Kasumi-1 (cell line): ENCODE measurements at regions not wholly inside any gene's neighbourhood (a gene's known extent, or its start where the extent isn't known, plus 50 kb on each side); places are given as distances from the start of the nearest gene placed in this dataset.
"Not testable (repeated sequence)": the region's sequence is repeated elsewhere in the genome, so short reads cannot be mapped to it uniquely, and the experiment has no call there.

Experiments used
- DNase-seq, 2 experiments: peaks; one replicate each; lab custom pipeline; 2025; lab: John Stamatoyannopoulos, UW

- no peak for DNase-seq
These were observed 481.8 kb upstream of the MEIS1 start for GRCh38 chr2:65952966-65953761.

GRCh38 chr2:65944213-65944612 lies 490.7 kb upstream of the MEIS1 start:
- no peak for DNase-seq

- no peak for DNase-seq
These were observed 491.7 kb upstream of the MEIS1 start for GRCh38 chr2:65943099-65943786.

DNA sequence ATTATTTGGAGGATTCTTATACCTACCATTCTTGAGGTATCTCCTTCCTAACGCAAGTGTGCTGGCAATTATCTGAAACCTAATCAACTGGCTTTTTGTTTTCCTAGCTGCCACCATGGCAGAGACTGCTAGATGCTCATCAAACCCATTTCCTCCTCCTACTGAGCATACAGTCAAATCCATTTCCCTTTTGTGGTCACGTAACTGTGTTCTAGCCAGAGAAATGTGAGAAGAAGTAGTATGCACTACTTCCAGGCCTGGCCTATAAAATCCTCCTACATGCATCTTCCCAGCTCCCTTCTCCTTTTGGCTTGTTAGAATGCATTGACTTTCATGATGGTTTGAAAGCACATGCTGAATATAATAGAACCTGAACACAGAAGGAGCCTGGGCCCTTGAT lies 494.1 kb upstream of the MEIS1 start:
- peak; percentile 99 for DNase-seq

GRCh38 chr2:65939687-65940086 lies 495.2 kb upstream of the MEIS1 start:
- DNase-seq = no peak

GRCh38 chr2:65937379-65938160 lies 497.4 kb upstream of the MEIS1 start:
- no peak for DNase-seq

- DNase-seq = peak; percentile 27 to 62
These were observed 499.8 kb upstream of the MEIS1 start for GRCh38 chr2:65934992-65935629.

- DNase-seq = peak; percentile 46 to 55
These were observed 500.2 kb upstream of the SPRED2 start for GRCh38 chr2:65932571-65932970.

DNA sequence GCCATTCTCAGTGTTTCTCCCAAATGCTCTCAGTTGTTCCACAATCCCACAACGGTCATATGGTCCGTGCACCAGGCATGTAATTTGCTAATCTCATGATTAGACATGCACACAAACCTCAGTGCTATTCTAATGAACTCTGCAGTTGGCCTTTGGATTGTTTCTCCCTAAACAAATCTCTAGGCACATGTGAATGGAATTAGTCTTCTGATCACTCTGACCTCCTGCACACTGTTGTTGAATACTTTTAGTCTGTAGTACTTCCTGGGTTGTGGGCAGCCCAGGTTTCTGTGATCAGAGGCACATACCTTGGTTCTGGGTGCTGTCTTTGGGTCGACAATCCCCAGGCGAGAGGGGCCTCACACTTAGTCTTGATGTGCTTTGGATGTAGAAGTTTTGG lies 498.7 kb upstream of the SPRED2 start:
- DNase-seq = no peak

GRCh38 chr2:65930259-65930658 lies 497.9 kb upstream of the SPRED2 start:
- no peak for DNase-seq

DNA sequence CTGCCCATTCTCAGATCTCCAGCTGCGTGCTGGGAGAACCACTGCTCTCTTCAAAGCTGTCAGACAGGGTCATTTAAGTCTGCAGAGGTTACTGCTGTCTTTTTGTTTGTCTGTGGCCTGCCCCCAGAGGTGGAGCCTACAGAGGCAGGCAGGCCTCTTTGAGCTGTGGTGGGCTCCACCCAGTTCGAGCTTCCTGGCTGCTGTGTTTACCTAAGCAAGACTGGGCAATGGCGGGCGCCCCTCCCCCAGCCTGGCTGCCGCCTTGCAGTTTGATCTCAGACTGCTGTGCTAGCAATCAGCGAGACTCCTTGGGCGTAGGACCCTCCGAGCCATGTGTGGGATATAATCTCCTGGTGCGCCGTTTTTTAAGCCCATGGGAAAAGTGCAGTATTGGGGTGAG lies 497.3 kb upstream of the SPRED2 start:
- not testable (repeated sequence) for DNase-seq

DNA sequence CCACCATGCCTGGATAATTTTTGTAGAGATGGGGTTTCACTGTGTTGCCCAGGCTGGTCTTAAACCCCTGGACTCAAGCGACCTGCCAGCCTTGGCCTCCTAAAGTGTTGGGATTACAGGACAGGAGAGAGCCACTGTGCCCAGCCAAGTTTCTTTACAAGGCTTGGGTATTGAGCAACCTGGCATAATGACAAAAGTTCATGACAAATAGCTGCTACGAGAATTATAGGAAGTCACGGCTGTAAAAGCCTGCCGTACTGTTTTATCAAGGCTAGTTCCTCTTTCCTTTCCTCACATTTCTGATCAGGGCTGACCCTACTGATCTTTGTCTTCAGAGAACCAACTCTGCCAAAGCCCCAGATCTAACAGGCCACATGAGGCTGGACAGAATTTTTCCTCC lies 490.4 kb upstream of the SPRED2 start:
- DNase-seq = peak; percentile 94 to 98

DNA sequence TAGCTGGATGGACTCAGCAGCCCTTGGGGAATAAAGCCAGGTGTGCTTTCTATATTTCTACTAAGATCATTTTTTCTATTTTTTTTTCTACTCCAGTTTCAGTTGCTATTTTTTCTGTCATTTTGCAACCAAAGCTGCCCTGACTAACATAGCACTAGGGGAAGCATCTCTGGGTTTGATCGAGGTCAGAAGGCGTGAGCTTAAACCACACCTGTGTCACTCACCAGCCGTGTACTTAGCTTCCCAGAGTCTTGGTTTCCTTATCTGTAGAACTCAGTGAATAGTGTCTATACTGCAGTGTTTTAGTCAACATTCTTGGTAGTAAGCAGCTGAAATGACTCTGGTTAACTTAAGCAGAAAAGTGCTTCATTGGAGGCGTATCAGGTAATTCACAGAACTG lies 489.6 kb upstream of the SPRED2 start:
- peak; percentile 11 to 20 for DNase-seq

- no peak for DNase-seq
These were observed 488.7 kb upstream of the SPRED2 start for GRCh38 chr2:65921116-65921515.

DNA sequence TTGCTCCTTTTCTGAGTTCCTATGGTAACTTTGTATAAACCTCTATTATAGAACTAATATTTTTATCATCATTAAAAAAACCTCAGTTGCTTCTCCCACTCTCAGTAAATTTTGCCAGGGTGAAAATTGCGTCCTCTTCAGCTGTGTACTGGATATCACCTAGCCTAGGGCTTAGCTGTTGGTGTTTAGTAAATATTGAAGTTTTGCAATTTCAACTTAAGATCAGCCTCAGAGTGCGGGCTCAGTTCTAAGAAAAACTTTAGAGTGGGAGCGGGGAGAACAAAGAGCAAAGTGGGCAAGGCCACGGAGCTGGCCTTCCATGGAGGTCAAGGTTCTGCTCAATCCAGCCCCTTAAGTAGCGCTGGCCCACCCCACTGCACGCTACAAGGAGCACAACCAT lies 488.3 kb upstream of the SPRED2 start:
- DNase-seq = no peak

- DNase-seq = no peak
These were observed 487.3 kb upstream of the SPRED2 start for GRCh38 chr2:65919550-65920188.

DNA sequence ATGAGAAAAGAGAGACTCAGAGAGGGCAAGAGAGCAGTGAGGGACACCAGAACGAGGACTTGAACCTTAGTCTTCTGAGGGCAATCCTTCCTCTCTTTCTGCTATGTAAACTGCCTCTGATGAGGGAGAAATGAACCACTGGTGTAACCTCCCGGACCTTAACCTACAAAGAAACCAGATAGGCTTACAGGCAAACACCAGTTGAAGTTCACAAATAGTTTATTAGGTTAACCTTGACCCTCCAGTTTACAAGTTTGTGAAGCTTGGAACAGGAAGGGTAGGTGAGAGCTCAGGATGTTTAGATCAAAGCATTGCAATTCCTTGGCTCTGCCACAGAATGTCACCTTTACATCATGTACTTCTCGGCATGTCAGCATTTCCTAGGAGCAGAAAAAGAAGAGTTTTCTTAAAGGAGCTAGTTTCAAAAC lies 486.4 kb upstream of the SPRED2 start:
- peak in 1 of 2 experiments; percentile 7 for DNase-seq

DNA sequence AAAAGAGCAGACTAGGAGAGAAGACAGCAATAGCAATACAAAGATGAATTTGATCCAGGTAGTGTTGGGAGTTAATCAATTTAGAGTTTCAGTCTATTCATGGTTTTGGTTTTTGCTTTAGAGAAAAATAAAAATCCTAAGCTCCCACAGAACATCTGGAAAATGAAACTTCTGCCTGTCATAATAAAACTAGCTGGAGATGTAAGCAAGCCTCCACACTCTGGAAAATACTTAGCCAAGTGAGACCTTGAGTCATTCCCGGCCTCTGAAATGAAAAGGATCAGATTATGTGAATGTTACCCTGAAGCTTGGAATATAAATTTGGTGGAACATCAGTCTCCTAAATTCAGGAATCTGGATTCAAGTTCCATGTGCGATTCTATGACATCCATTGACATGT lies 485.6 kb upstream of the SPRED2 start:
- no peak for DNase-seq

DNA sequence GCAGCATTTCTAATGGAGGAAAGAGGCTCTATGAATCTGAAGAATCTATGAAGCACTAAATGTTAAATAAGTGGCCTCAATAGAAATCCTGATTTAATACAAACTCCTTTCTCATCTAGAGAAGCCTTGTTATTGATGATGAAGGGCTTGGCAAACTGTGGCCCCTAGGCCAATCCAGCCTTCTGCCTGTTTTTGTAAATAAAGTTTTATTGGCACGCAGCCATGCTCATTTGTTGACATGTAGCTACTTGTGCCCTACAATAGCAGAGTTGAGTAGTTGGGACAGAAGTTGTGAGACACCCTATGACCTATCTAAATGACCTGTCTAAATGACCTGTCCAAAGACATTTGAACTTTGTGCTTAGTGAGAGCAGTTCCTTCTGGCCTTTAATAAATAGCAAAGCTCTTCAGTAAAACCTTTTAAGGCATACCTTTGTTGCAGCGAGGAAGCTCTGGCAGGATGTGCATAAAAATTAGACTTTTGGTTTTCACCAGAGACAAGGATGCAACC lies 484.4 kb upstream of the SPRED2 start:
- no peak for DNase-seq

DNA sequence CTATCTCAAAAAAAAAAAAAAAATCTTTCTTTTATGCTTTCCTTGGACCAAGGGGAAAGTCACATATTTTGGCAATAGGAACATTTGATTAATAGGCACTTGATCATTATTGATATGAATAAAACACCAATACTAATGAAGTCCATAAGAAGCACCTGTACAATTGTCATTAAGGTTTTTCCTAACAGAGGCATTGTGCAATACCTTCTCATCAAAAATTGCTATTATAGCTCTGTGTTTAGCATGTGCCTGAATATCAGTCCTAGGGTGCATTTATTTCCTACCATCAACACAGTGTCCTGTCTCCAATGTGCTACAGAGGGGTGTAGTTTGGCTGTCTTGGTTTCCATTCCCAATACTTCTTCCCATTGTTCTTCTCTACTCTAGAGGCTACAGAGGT lies 483.8 kb upstream of the SPRED2 start:
- no peak for DNase-seq

DNA sequence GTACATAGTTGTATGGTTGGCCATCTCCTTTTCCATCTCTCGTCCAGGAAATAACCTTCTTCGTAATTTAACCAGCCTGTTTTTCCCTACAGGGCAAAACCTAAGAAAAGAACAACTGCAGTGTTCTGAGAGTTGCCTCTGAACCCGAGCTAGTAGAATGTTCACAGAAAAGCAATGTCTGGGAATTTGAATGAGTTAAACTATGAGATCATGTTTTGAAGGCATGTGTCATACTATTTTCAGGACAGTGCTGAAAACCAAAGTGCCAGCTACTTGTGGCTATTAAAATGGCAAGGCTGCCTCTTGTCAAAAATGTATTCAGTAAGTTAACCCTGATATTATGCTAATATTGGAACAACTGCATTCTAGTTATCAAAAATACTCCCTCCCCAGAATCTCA lies 482.9 kb upstream of the SPRED2 start:
- DNase-seq = no peak
